Left ventricle myocardium inferior (tissue), 1 donor: ENCODE measurements at regions not wholly inside any gene's neighbourhood (a gene's known extent, or its start where the extent isn't known, plus 50 kb on each side); places are given as distances from the start of the nearest gene placed in this dataset.

ENCODE experiments used
- DNase-seq: peaks from one replicate; pipeline ENCODE4 v3.0.0-alpha.2; 2020
- H3K27ac ChIP-seq: fragments of 200-600 bp; replicated peaks from 2 replicates; pipeline ENCODE4 v1.8.0; 2021
- H3K27me3 ChIP-seq: fragments of 200-600 bp; 2 replicates; pipeline ENCODE4 v1.8.0; 2021; ENCODE audit warnings: low read depth
- H3K36me3 ChIP-seq: fragments of 200-600 bp; 2 replicates; pipeline ENCODE4 v1.8.0; 2021
- H3K4me1 ChIP-seq: fragments of 200-600 bp; 2 replicates; pipeline ENCODE4 v1.8.0; 2021
- H3K4me3 ChIP-seq: fragments of 200-600 bp; 2 replicates; pipeline ENCODE4 v1.8.0; 2021; ENCODE audit warnings: mild to moderate bottlenecking, moderate library complexity
- H3K9me3 ChIP-seq: fragments of 200-600 bp; replicated peaks from 2 replicates; pipeline ENCODE4 v1.8.0; 2021
- CTCF ChIP-seq: fragments of 200-600 bp; IDR thresholded peaks from 2 replicates; pipeline ENCODE4 v1.8.0; 2021; ENCODE audit warnings: antibody characterized with exemption, mild to moderate bottlenecking, borderline replicate concordance
- intact Hi-C: fragments of 100-400 bp; cut with micrococcal nuclease; formaldehyde crosslinking; loops from one replicate; pipeline ENCODE4 v1.11.0; 2022
- donor health status: DM: no; HTN: yes; CAD: no; lungs with severe emphysema.

- Histone ChIP-seq H3K36me3 (no peaks in the 10 kb centered on the region), H3K4me3 (no peak overlapping the region), H3K27me3 (no peaks in the 10 kb centered on the region), H3K27ac (peak overlapping the region; percentile 77), H3K4me1 (peaks cover 77% of the 10 kb centered on the region), H3K9me3 (no peaks in the 10 kb centered on the region)
- intact Hi-C loops = no loop called here
- no peak for TF ChIP-seq CTCF
- no peak for DNase-seq
Measured at GRCh38 chr4:155510771-155511170, 134.0 kb upstream of the MAP9 start.

- TF ChIP-seq CTCF = no peak
- Histone ChIP-seq H3K4me3 (no peak overlapping the region), H3K36me3 (no peaks in the 10 kb centered on the region), H3K9me3 (no peaks in the 10 kb centered on the region), H3K4me1 (peaks cover 71% of the 10 kb centered on the region), H3K27ac (peak overlapping the region; percentile 77), H3K27me3 (no peaks in the 10 kb centered on the region)
- DNase-seq = no peak
- intact Hi-C loops = no loop called here
Measured at GRCh38 chr4:155509555-155509954, 132.8 kb upstream of the MAP9 start.

GRCh38 chr4:155506745-155507144, 130.0 kb upstream of the MAP9 start:
- DNase-seq = no peak

GRCh38 chr4:155505321-155505720, 128.6 kb upstream of the MAP9 start:
- no peak for TF ChIP-seq CTCF
- Histone ChIP-seq H3K4me1 (peaks cover 31% of the 10 kb centered on the region), H3K27me3 (no peaks in the 10 kb centered on the region), H3K36me3 (no peaks in the 10 kb centered on the region), H3K4me3 (no peak overlapping the region), H3K9me3 (peaks cover 4% of the 10 kb centered on the region), H3K27ac (peak overlapping the region; percentile 64)
- DNase-seq = no peak
- intact Hi-C loops = no loop called here

More at GRCh38 chr4:155506745-155507144, 130.0 kb upstream of the MAP9 start:
- H3K36me3 ChIP-seq = no peaks in the 10 kb centered on the region
- peak overlapping the region; percentile 64 for H3K27ac ChIP-seq
- peaks cover 45% of the 10 kb centered on the region for H3K4me1 ChIP-seq
- H3K27me3 ChIP-seq = no peaks in the 10 kb centered on the region
- peaks cover 4% of the 10 kb centered on the region for H3K9me3 ChIP-seq
- H3K4me3 ChIP-seq = no peak overlapping the region
- intact Hi-C loops = no loop called here
- TF ChIP-seq CTCF = no peak

- intact Hi-C loops = no loop called here
- Histone ChIP-seq H3K36me3 (no peaks in the 10 kb centered on the region), H3K9me3 (no peaks in the 10 kb centered on the region), H3K27me3 (no peaks in the 10 kb centered on the region), H3K4me1 (peaks cover 16% of the 10 kb centered on the region), H3K4me3 (peak overlapping the region; percentile 53), H3K27ac (peak overlapping the region; percentile 17)
- DNase-seq = no peak
- peak; percentile 37 for TF ChIP-seq CTCF
Measured at GRCh38 chr4:155497306-155497705, 120.5 kb upstream of the MAP9 start.

- intact Hi-C loops = no loop called here
Measured at GRCh38 chr4:155496294-155496626, 119.5 kb upstream of the MAP9 start.

More at GRCh38 chr4:155496294-155496626, 119.5 kb upstream of the MAP9 start:
- peak overlapping the region; percentile 66 for H3K27ac ChIP-seq
- DNase-seq = no peak
- no peaks in the 10 kb centered on the region for H3K9me3 ChIP-seq
- peak overlapping the region; percentile 53 for H3K4me3 ChIP-seq
- no peaks in the 10 kb centered on the region for H3K36me3 ChIP-seq
- peaks cover 16% of the 10 kb centered on the region for H3K4me1 ChIP-seq
- no peak for TF ChIP-seq CTCF
- H3K27me3 ChIP-seq = no peaks in the 10 kb centered on the region
